MM.1S (cell line): ENCODE measurements at regions not wholly inside any gene's neighbourhood (a gene's known extent, or its start where the extent isn't known, plus 50 kb on each side); places are given as distances from the start of the nearest gene placed in this dataset.

ENCODE experiments used
- DNase-seq: peaks from one replicate; pipeline ENCODE4 v3.0.0-alpha.2; 2015
- H2AFZ ChIP-seq: fragments of 300-600 bp; sonication (generic); 2 replicates; pipeline ENCODE4 v1.6.0; 2016; ENCODE audit warnings: antibody characterized with exemption, low read length
- H3F3A ChIP-seq: fragments of 300-600 bp; sonication (generic); 2 replicates; pipeline ENCODE4 v1.6.1; 2016; ENCODE audit warnings: mild to moderate bottlenecking, antibody characterized with exemption, low read length, moderate library complexity, mixed read lengths; ENCODE audit not compliant: insufficient read depth
- H3K27ac ChIP-seq: fragments of 300-600 bp; sonication (generic); 2 replicates; pipeline ENCODE4 v1.5.1; 2016; ENCODE audit warnings: mild to moderate bottlenecking, low read length
- H3K27me3 ChIP-seq: fragments of 300-600 bp; sonication (generic); replicated peaks from 2 replicates; pipeline ENCODE4 v1.6.0; 2016; ENCODE audit warnings: low read length; ENCODE audit not compliant: insufficient read depth
- H3K36me3 ChIP-seq: fragments of 300-600 bp; sonication (generic); replicated peaks from 2 replicates; pipeline ENCODE4 v1.6.1; 2016; ENCODE audit warnings: mild to moderate bottlenecking, low read length, mixed read lengths; ENCODE audit not compliant: insufficient read depth
- H3K4me1 ChIP-seq: fragments of 300-600 bp; sonication (generic); 2 replicates; pipeline ENCODE4 v1.6.1; 2016; ENCODE audit warnings: low read length, mixed read lengths
- H3K4me2 ChIP-seq: fragments of 300-600 bp; sonication (generic); 2 replicates; pipeline ENCODE4 v1.6.0; 2016; ENCODE audit warnings: low read depth, low read length
- H3K4me3 ChIP-seq: fragments of 300-600 bp; sonication (generic); 2 replicates; pipeline ENCODE4 v1.5.1; 2016; ENCODE audit warnings: low read length, mixed read lengths
- H3K79me2 ChIP-seq: fragments of 300-600 bp; sonication (generic); 2 replicates; pipeline ENCODE4 v1.6.1; 2016; ENCODE audit warnings: mixed run types, low read length, mixed read lengths
- H3K9ac ChIP-seq: fragments of 300-600 bp; sonication (generic); 2 replicates; pipeline ENCODE4 v1.6.1; 2016; ENCODE audit warnings: low read length, mixed read lengths
- H3K9me2 ChIP-seq: fragments of 300-600 bp; sonication (generic); replicated peaks from 2 replicates; pipeline ENCODE4 v1.6.1; 2016; ENCODE audit warnings: mild to moderate bottlenecking, low read length, mixed read lengths; ENCODE audit not compliant: insufficient read depth
- H3K9me3 ChIP-seq: fragments of 300-600 bp; sonication (generic); replicated peaks from 2 replicates; pipeline ENCODE4 v1.6.1; 2016; ENCODE audit warnings: mild to moderate bottlenecking, low read length, mixed read lengths; ENCODE audit not compliant: insufficient read depth
- H4K20me1 ChIP-seq: fragments of 300-600 bp; sonication (generic); 2 replicates; pipeline ENCODE4 v1.6.1; 2016; ENCODE audit warnings: mild to moderate bottlenecking, low read length, moderate library complexity, mixed read lengths; ENCODE audit not compliant: insufficient read depth
- EZH2 ChIP-seq: fragments of 300-600 bp; sonication (generic); optimal IDR thresholded peaks from 2 replicates; pipeline ENCODE3; 2017; ENCODE audit warnings: low read depth, mild to moderate bottlenecking, antibody characterized with exemption, low read length, mixed read lengths
- EZH2phosphoT487 ChIP-seq: fragments of 300-600 bp; sonication (generic); IDR thresholded peaks from 2 replicates; pipeline ENCODE4 v1.6.1; 2018; ENCODE audit warnings: antibody characterized with exemption, low read length
- TF ChIP-seq, protein P1 (sequence below): fragments of 300-600 bp; sonication (generic); IDR thresholded peaks from 2 replicates; pipeline ENCODE4 v1.5.1; 2016; ENCODE audit warnings: antibody characterized with exemption, low read length, mixed read lengths

DNA sequence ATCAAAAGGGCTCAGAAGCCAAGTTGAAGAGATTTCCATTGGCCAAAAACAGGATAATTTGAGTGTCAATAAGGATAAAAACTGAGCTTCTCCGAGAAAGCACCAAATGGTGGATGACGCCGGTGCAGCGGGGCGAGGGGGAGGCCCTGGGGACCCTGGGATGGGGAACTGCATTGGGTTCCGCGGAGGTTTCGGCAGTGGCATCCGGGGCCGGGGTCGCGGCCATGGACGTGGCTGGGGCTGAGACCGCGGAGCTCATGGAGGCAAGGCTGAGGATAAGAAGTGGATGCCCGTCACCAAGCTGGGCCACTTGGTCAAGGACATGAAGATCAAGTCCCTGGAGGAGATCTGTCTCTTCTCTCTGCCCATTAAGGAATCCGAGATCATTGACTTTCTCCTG is 97.2 kb downstream of the DMRTA2 start:
- Histone ChIP-seq H3K9me2 (no peaks in the 10 kb centered on the region), H3K79me2 (no peaks in the 10 kb centered on the region), H3K36me3 (no peaks in the 10 kb centered on the region), H3F3A (no peaks in the 10 kb centered on the region), H3K9me3 (no peaks in the 10 kb centered on the region), H3K4me1 (no peaks in the 10 kb centered on the region), H3K4me2 (no peak overlapping the region), H3K4me3 (no peak overlapping the region), H4K20me1 (no peaks in the 10 kb centered on the region), H3K27me3 (no peaks in the 10 kb centered on the region), H2AFZ (no peak overlapping the region), H3K9ac (no peak overlapping the region), H3K27ac (no peak overlapping the region)
- TF ChIP-seq, protein P1, sequence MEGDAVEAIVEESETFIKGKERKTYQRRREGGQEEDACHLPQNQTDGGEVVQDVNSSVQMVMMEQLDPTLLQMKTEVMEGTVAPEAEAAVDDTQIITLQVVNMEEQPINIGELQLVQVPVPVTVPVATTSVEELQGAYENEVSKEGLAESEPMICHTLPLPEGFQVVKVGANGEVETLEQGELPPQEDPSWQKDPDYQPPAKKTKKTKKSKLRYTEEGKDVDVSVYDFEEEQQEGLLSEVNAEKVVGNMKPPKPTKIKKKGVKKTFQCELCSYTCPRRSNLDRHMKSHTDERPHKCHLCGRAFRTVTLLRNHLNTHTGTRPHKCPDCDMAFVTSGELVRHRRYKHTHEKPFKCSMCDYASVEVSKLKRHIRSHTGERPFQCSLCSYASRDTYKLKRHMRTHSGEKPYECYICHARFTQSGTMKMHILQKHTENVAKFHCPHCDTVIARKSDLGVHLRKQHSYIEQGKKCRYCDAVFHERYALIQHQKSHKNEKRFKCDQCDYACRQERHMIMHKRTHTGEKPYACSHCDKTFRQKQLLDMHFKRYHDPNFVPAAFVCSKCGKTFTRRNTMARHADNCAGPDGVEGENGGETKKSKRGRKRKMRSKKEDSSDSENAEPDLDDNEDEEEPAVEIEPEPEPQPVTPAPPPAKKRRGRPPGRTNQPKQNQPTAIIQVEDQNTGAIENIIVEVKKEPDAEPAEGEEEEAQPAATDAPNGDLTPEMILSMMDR, result no peak
- TF ChIP-seq EZH2 (no peak), EZH2phosphoT487 (no peak)
- DNase-seq, result no peak

DNA sequence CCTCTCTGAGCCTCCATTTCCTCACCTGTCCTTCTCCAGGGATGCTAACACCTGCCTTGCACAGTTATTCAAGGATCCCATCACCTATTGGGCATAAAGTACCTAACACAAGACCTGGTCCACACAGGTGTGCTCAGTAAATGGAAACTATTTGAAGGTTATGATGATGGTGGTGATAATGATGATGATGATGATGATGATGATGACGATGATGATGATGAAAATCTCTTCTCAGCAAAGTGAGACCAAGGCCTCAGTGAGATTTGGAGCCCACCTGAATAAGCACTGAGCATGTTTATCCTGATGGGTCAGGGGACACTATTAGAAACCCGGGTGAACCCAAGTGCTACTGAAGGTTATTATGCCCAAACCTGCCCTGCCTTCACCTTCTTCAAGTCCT is 100.7 kb downstream of the DMRTA2 start:
- H3K27me3 ChIP-seq, result no peaks in the 10 kb centered on the region
- no peak overlapping the region for H3K4me2 ChIP-seq
- no peak overlapping the region for H3K27ac ChIP-seq
- H3K4me1 ChIP-seq, result no peaks in the 10 kb centered on the region
- H3K9me2 ChIP-seq, result no peaks in the 10 kb centered on the region
- no peak overlapping the region for H3K4me3 ChIP-seq
- no peaks in the 10 kb centered on the region for H3K9me3 ChIP-seq
- DNase-seq, result no peak
- H3K36me3 ChIP-seq, result no peaks in the 10 kb centered on the region
- no peak overlapping the region for H2AFZ ChIP-seq
- H4K20me1 ChIP-seq, result no peaks in the 10 kb centered on the region
- H3K9ac ChIP-seq, result no peak overlapping the region
- H3F3A ChIP-seq, result no peaks in the 10 kb centered on the region
- TF ChIP-seq EZH2 (no peak), EZH2phosphoT487 (no peak)
- TF ChIP-seq, protein P1, result no peak
- H3K79me2 ChIP-seq, result no peaks in the 10 kb centered on the region

DNA sequence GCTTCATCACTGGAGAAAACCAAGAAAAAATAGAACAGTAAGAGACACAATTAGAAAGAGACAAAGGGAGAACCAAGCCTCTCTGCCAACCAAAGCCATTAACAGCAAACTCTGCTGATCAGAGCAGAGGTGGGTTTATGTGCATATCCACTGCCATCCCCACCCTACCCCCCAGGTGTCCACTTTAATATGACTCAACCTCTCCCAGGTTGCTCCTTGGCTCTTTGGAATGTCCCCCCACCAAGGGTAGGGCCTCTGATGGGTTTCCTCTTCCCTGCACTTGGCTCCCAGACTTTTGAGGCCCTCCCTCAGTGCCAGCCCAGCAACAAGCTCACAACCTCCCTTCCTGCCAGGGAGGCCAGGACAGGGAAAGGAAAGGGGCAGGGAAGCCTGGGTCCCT is 104.8 kb downstream of the DMRTA2 start:
- Histone ChIP-seq H3K4me1 (no peaks in the 10 kb centered on the region), H3F3A (no peaks in the 10 kb centered on the region), H3K9ac (no peak overlapping the region), H2AFZ (no peak overlapping the region), H4K20me1 (no peaks in the 10 kb centered on the region), H3K27me3 (no peaks in the 10 kb centered on the region), H3K27ac (no peak overlapping the region), H3K9me3 (no peaks in the 10 kb centered on the region), H3K4me2 (no peak overlapping the region), H3K79me2 (no peaks in the 10 kb centered on the region), H3K4me3 (no peak overlapping the region), H3K9me2 (no peaks in the 10 kb centered on the region), H3K36me3 (no peaks in the 10 kb centered on the region)
- TF ChIP-seq EZH2phosphoT487, result no peak
- no peak for TF ChIP-seq EZH2
- TF ChIP-seq, protein P1, result no peak
- no peak for DNase-seq
